IMR-90 (cell line): ENCODE measurements at regions not wholly inside any gene's neighbourhood (a gene's known extent, or its start where the extent isn't known, plus 50 kb on each side); places are given as distances from the start of the nearest gene placed in this dataset.

Source experiments
- ATAC-seq: fragments of 200-7000 bp; cut with Tn5 transposase; 2 replicates; pipeline ENCODE4 v1.9.1; 2020; ENCODE audit warnings: low read depth, mild to moderate bottlenecking, moderate library complexity
- BruUV-seq: library from RNA; stranded (reverse); fragments of 400-500 nt; replicated peaks from 2 replicates; lab custom pipeline; 2021; lab: Mats Ljungman, UMichigan
- CTCF ChIA-PET: fragments of 300-600 bp; formaldehyde crosslinking; extraction: SDS; loops from one replicate; lab custom pipeline; 2021; ENCODE audit warnings: antibody characterized with exemption; lab: Yijun Ruan, JAX
- POLR2A ChIA-PET: fragments of 300-600 bp; sonication (Branson Sonifier 250); formaldehyde crosslinking; loops from one replicate; lab custom pipeline; 2022; ENCODE audit warnings: antibody characterized with exemption; ENCODE audit not compliant: unreplicated experiment; lab: Charles Lee
- DNase-seq: peaks from one replicate; pipeline ENCODE4 v3.0.0; 2013
- H2AFZ ChIP-seq: replicated peaks from 2 replicates; pipeline ENCODE3; 2013; ENCODE audit warnings: low read length, mild to moderate bottlenecking; ENCODE audit not compliant: poor library complexity
- H2AK5ac ChIP-seq: 2 replicates; pipeline ENCODE4 v1.6.1; 2013; ENCODE audit warnings: low read depth, low read length, inconsistent platforms
- H2AK9ac ChIP-seq: replicated peaks from 2 replicates; pipeline ENCODE3; 2013; ENCODE audit warnings: mild to moderate bottlenecking, low read depth, low read length, moderate library complexity; ENCODE audit not compliant: poor library complexity
- H2BK120ac ChIP-seq: 2 replicates; pipeline ENCODE4 v1.6.1; 2013; ENCODE audit warnings: low read depth, low read length, inconsistent platforms
- H2BK15ac ChIP-seq: 3 replicates; pipeline ENCODE4 v1.6.1; 2013; ENCODE audit warnings: low read depth, low read length, inconsistent platforms
- H2BK20ac ChIP-seq: 2 replicates; pipeline ENCODE4 v1.6.1; 2013; ENCODE audit warnings: low read depth, mild to moderate bottlenecking, inconsistent platforms, low read length, moderate library complexity
- H2BK5ac ChIP-seq: 2 replicates; pipeline ENCODE4 v1.6.1; 2013; ENCODE audit warnings: mild to moderate bottlenecking, low read depth, low read length, inconsistent platforms; ENCODE audit not compliant: poor library complexity, severe bottlenecking
- H3K14ac ChIP-seq: replicated peaks from 2 replicates; pipeline ENCODE4 v1.6.1; 2013; ENCODE audit warnings: low read depth, low read length, inconsistent platforms
- H3K18ac ChIP-seq: 2 replicates; pipeline ENCODE4 v1.6.1; 2013; ENCODE audit warnings: low read depth, low read length, control low read depth
- H3K23ac ChIP-seq: 2 replicates; pipeline ENCODE4 v1.6.1; 2013; ENCODE audit warnings: low read depth, low read length, inconsistent platforms
- H3K27ac ChIP-seq: 2 replicates; pipeline ENCODE4 v1.5.1; 2013; ENCODE audit warnings: mild to moderate bottlenecking, control low read depth, low read length; ENCODE audit not compliant: insufficient read depth
- H3K27me3 ChIP-seq: 2 replicates; pipeline ENCODE4 v1.6.1; 2013; ENCODE audit warnings: low read length; ENCODE audit not compliant: control insufficient read depth, insufficient read depth
- H3K36me3 ChIP-seq: 2 replicates; pipeline ENCODE4 v1.6.1; 2013; ENCODE audit warnings: low read length, mixed read lengths; ENCODE audit not compliant: control insufficient read depth, insufficient read depth
- H3K4ac ChIP-seq: 2 replicates; pipeline ENCODE4 v1.6.1; 2013; ENCODE audit warnings: low read depth, low read length, inconsistent platforms
- H3K4me1 ChIP-seq: 2 replicates; pipeline ENCODE4 v1.6.1; 2013; ENCODE audit warnings: low read length, mixed read lengths; ENCODE audit not compliant: control insufficient read depth, insufficient read depth
- H3K4me2 ChIP-seq: 2 replicates; pipeline ENCODE4 v1.6.1; 2013; ENCODE audit warnings: low read depth, mild to moderate bottlenecking, control low read depth, low read length, moderate library complexity
- H3K4me3 ChIP-seq: 2 replicates; pipeline ENCODE4 v1.5.1; 2013; ENCODE audit warnings: low read depth, mild to moderate bottlenecking, control low read depth, low read length, moderate library complexity; ENCODE audit not compliant: insufficient read depth
- H3K56ac ChIP-seq: 2 replicates; pipeline ENCODE4 v1.6.1; 2013; ENCODE audit warnings: low read length, inconsistent platforms; ENCODE audit not compliant: insufficient read depth; ENCODE audit errors: extremely low read depth
- H3K79me1 ChIP-seq, 2 experiments: 2 replicates each; pipeline ENCODE4 v1.6.1; 2013; ENCODE audit warnings: low read length in 2 of 2, inconsistent platforms in 1 of 2, low read depth in 1 of 2
- H3K9ac ChIP-seq: 2 replicates; pipeline ENCODE4 v1.6.1; 2013; ENCODE audit warnings: low read depth, low read length, control low read depth
- H3K9me1 ChIP-seq: 2 replicates; pipeline ENCODE4 v1.6.1; 2013; ENCODE audit warnings: low read length, inconsistent platforms; ENCODE audit not compliant: insufficient read depth
- H3K9me3 ChIP-seq: 2 replicates; pipeline ENCODE4 v1.6.1; 2013; ENCODE audit warnings: low read length; ENCODE audit not compliant: control insufficient read depth, insufficient read depth
- H4K20me1 ChIP-seq: 2 replicates; pipeline ENCODE4 v1.6.1; 2013; ENCODE audit warnings: low read length, inconsistent platforms; ENCODE audit not compliant: insufficient read depth
- H4K5ac ChIP-seq: 2 replicates; pipeline ENCODE4 v1.6.1; 2013; ENCODE audit warnings: mild to moderate bottlenecking, low read depth, low read length, control low read depth
- H4K8ac ChIP-seq, 2 experiments: 2 replicates each; pipeline ENCODE4 v1.6.1; 2013; ENCODE audit warnings: low read depth in 2 of 2, low read length in 2 of 2, control low read depth in 1 of 2, inconsistent platforms in 1 of 2
- H4K91ac ChIP-seq: 2 replicates; pipeline ENCODE4 v1.6.1; 2013; ENCODE audit warnings: low read depth, low read length, inconsistent platforms; ENCODE audit not compliant: insufficient read depth
- BHLHE40 ChIP-seq: fragments of 150-350 bp; IDR thresholded peaks from 2 replicates; pipeline ENCODE4 v1.6.1; 2016; ENCODE audit warnings: mild to moderate bottlenecking, low read depth, low read length
- CHD1 ChIP-seq: IDR thresholded peaks from 2 replicates; pipeline ENCODE4 v1.6.1; 2012; ENCODE audit warnings: low read depth, low read length, improper control_type of control experiment
- ELK1 ChIP-seq: fragments of 150-350 bp; IDR thresholded peaks from 2 replicates; pipeline ENCODE4 v1.6.1; 2016; ENCODE audit warnings: low read depth, mild to moderate bottlenecking, low read length, moderate library complexity, borderline replicate concordance
- FOS ChIP-seq: fragments of 150-350 bp; IDR thresholded peaks from 2 replicates; pipeline ENCODE4 v1.6.1; 2016; ENCODE audit warnings: low read depth, low read length
- MAFK ChIP-seq: IDR thresholded peaks from 2 replicates; pipeline ENCODE4 v1.6.1; 2012; ENCODE audit warnings: low read depth, low read length, improper control_type of control experiment
- RFX5 ChIP-seq: IDR thresholded peaks from 2 replicates; pipeline ENCODE4 v1.8.0; 2012; ENCODE audit warnings: low read depth, mild to moderate bottlenecking, low read length, moderate library complexity
- SMC3 ChIP-seq: fragments of 150-350 bp; IDR thresholded peaks from 2 replicates; pipeline ENCODE4 v1.6.1; 2016; ENCODE audit warnings: low read depth, mild to moderate bottlenecking, antibody characterized with exemption, low read length, moderate library complexity
- WGBS, 2 experiments: methylation state at CpG; one replicate each; pipeline versions ENCODE4 v1.1.5 to v1.1.7; 2013; ENCODE audit warnings: missing lambda C conversion rate in 2 of 2; ENCODE audit not compliant: insufficient read length in 1 of 2; ENCODE audit errors: extremely low coverage in 2 of 2; 5-methylcytosine and 5-hydroxymethylcytosine counted together
- dilution Hi-C: fragments of 300-500 bp; cut with HindIII; formaldehyde crosslinking; loops from one replicate; pipeline ENCODE4 v1.14.3; 2018; ENCODE audit warnings: low sequenced_read_pairs; ENCODE audit not compliant: unreplicated experiment
- in situ Hi-C: fragments of 300-500 bp; cut with MboI; formaldehyde crosslinking; loops from 3 replicates; pipeline ENCODE4 v1.14.3; 2019; ENCODE audit warnings: low sequenced_read_pairs, inconsistent platforms, mixed read lengths
- intact Hi-C: fragments of 100-400 bp; cut with micrococcal nuclease; formaldehyde crosslinking; loops from 2 replicates; pipeline ENCODE4 v1.10.0; 2022

GRCh38 chr15:52943746-52944145 lies 153.6 kb upstream of the ONECUT1 start:
- Histone ChIP-seq H3K9ac (no peak overlapping the region), H3K9me1 (no peaks in the 10 kb centered on the region), H3K4ac (no peak overlapping the region), H3K4me1 (no peaks in the 10 kb centered on the region), H3K27ac (no peak overlapping the region), H2AK9ac (no peak overlapping the region), H2BK120ac (no peak overlapping the region), H2BK15ac (no peak overlapping the region), H3K36me3 (no peaks in the 10 kb centered on the region), H2AK5ac (no peak overlapping the region), H3K56ac (no peak overlapping the region), H4K20me1 (no peaks in the 10 kb centered on the region), H3K23ac (no peak overlapping the region), H3K18ac (no peak overlapping the region), H4K5ac (no peak overlapping the region), H4K91ac (no peak overlapping the region), H3K79me1 (no peaks in the 10 kb centered on the region), H4K8ac (no peak overlapping the region), H2BK5ac (no peak overlapping the region), H2BK20ac (no peak overlapping the region), H3K27me3 (no peaks in the 10 kb centered on the region), H3K14ac (no peak overlapping the region), H2AFZ (no peak overlapping the region), H3K4me3 (no peak overlapping the region), H3K9me3 (peaks cover 13% of the 10 kb centered on the region), H3K4me2 (no peak overlapping the region)
- CTCF ChIA-PET, result no interaction called here
- WGBS, 2 experiments, result no CpG with 5 or more reads among the region's 2 CpGs
- ATAC-seq (no peak), DNase-seq (no peak)
- dilution Hi-C loops (no loop called here), intact Hi-C loops (no loop called here), in situ Hi-C loops (no loop called here)
- no TSS peak for BruUV-seq
- TF ChIP-seq BHLHE40 (no peak), ELK1 (no peak), CHD1 (no peak), FOS (no peak), MAFK (no peak), RFX5 (no peak), SMC3 (no peak)
- POLR2A ChIA-PET, result no interaction called here
